LoVo (cell line): ENCODE measurements at regions not wholly inside any gene's neighbourhood (a gene's known extent, or its start where the extent isn't known, plus 50 kb on each side); places are given as distances from the start of the nearest gene placed in this dataset.
A peak's percentile ranks its signal among the peaks of the same experiment; 100 is the strongest.

Experiments
- DNase-seq: peaks from one replicate; pipeline ENCODE4 v3.0.0-alpha.2; 2016; ENCODE audit warnings: low spot score

- no peak for DNase-seq
Observed at GRCh38 chr2:8624855-8625398, 56.9 kb upstream of the ID2 start.

- no peak for DNase-seq
Observed at GRCh38 chr2:8625399-8626300, 56.2 kb upstream of the ID2 start.

DNA sequence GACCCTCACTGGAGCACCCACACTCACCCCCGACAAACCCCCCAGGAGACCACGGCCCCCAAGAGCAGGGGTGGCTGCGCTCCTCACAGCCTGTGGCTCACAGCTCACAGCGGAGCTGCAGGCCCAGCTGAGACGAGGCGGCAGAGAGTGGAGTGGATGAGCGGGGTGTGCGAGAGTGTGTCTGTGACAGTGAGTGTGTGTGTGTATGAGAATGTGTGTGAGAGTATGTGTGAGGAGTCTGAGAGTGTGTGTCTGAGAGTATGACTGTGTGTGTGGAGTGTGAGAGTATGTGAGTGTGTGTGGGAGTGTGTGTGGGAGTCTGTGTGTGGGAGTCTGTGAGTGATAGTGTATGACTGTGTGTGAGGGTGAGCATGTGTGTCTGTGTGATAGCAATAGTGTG is 55.3 kb upstream of the ID2 start:
- no peak for DNase-seq

GRCh38 chr2:8627019-8627691 is 54.7 kb upstream of the ID2 start:
- DNase-seq, result peak; percentile 51

GRCh38 chr2:8627692-8628085 is 54.2 kb upstream of the ID2 start:
- peak; percentile 76 for DNase-seq

GRCh38 chr2:8628179-8628865 is 53.5 kb upstream of the ID2 start:
- DNase-seq, result peak; percentile 39

DNA sequence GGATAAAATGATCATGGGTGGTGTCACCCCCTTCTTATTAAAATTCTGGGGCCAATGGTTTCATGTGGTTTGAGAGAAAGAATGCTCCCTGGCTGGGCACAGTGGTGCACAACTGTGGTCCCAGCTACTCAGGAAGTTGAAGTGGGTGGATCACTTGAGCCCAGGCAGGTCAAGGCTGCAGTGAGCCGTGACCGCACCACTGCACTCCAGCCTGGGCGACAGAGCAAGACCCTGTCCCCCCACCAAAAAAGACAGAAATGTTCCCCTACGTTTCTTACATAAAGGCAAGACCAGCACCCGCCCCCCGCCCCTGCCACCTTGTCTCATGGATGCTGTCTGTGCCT is 53.0 kb upstream of the ID2 start:
- DNase-seq, result no peak

GRCh38 chr2:8629402-8629801 is 52.5 kb upstream of the ID2 start:
- no peak for DNase-seq

DNA sequence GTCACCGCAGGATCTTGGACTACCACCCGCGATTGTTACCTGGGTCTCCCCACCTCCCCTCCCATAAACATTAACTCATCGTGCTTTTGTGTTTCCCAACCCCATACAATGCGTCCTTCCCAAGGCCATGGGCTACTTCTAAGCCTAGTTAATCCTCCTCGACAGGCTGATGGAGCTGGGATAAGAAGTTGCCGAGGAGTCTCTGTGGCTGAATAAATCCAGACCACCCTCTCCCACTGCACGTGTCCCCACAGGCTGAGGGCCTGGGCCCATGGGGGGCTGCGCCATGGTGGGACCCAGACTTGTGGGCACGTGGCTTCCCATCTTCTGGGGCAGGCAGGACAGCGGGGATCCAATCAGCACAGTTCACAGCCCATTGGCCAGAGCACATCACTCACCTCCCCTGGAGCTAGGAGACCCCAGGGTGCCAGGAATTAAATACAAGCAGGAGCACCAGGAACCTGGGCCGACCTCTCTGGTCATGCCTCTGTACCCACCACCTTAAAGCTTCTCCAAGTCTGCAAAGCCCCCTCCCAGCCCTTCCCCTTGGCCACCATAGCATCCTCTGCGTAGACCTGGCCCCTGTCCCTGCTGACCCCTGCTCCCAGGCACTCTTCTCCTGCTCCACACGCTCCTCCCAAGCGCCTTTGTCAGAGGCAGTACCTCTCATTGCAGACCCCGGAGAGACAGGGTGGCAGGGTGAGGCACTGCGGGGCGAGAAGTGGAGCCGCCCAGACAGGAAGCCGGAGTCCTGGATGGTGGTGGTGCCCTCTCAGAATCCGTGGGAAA is 51.0 kb upstream of the ID2 start:
- DNase-seq, result no peak

- DNase-seq, result no peak
Observed at GRCh38 chr2:8631465-8632005, 50.3 kb upstream of the ID2 start.
